HEK293 (cell line): ENCODE measurements at regions not wholly inside any gene's neighbourhood (a gene's known extent, or its start where the extent isn't known, plus 50 kb on each side); places are given as distances from the start of the nearest gene placed in this dataset.

Experiments
- CTCF ChIA-PET: fragments of 350-600 bp; formaldehyde crosslinking; extraction: SDS; loops from one replicate; lab custom pipeline; 2021; ENCODE audit warnings: antibody characterized with exemption; lab: Yijun Ruan, JAX
- POLR2A ChIA-PET: fragments of 300-600 bp; formaldehyde crosslinking; extraction: SDS; loops from one replicate; lab custom pipeline; 2020; ENCODE audit warnings: antibody characterized with exemption, inconsistent platforms; lab: Yijun Ruan, JAX
- H3K27ac ChIP-seq: fragments of 200-500 bp; sonication (Bioruptor generic); 2 replicates; pipeline ENCODE4 v1.5.1; 2014; ENCODE audit warnings: low read depth, low read length, control low read depth, inconsistent platforms; ENCODE audit errors: extremely low read depth
- H3K36me3 ChIP-seq, 2 experiments: fragments of 200-500 bp in 1 of 2; sonication (Bioruptor generic) in 1 of 2; 1 replicate in 1 of 2; 2 replicates in 1 of 2; pipeline ENCODE4 v1.5.1; 2014 to 2017; ENCODE audit warnings: inconsistent platforms in 2 of 2, low read length in 2 of 2; ENCODE audit not compliant: control insufficient read depth in 2 of 2, insufficient read depth in 1 of 2
- H3K4me1 ChIP-seq: fragments of 200-500 bp; sonication (Bioruptor generic); 2 replicates; pipeline ENCODE4 v1.5.1; 2014; ENCODE audit warnings: mild to moderate bottlenecking, low read length, inconsistent platforms; ENCODE audit not compliant: control insufficient read depth, insufficient read depth
- H3K4me3 ChIP-seq: 2 replicates; pipeline ENCODE4 v1.5.1; 2011; ENCODE audit warnings: low read depth, mild to moderate bottlenecking, control low read depth, low read length, moderate library complexity
- H3K9me3 ChIP-seq: fragments of 200-500 bp; sonication (Bioruptor generic); 2 replicates; pipeline ENCODE4 v1.5.1; 2014; ENCODE audit warnings: low read depth, low read length, inconsistent platforms; ENCODE audit not compliant: control insufficient read depth, insufficient read depth
- EGR2 ChIP-seq: fragments of 450-650 bp; formaldehyde crosslinking; IDR thresholded peaks from 2 replicates; pipeline ENCODE4 v1.5.1; 2016; ENCODE audit warnings: low read depth, missing biosample characterization, missing genetic modification characterization
- KLF16 ChIP-seq: fragments of 450-650 bp; formaldehyde crosslinking; IDR thresholded peaks from 2 replicates; pipeline ENCODE4 v1.5.1; 2017; ENCODE audit warnings: missing biosample characterization, missing genetic modification characterization
- SCRT2 ChIP-seq: fragments of 450-650 bp; formaldehyde crosslinking; IDR thresholded peaks from 2 replicates; pipeline ENCODE4 v1.5.1; 2016; ENCODE audit warnings: missing biosample characterization, missing genetic modification characterization
- ZBTB1 ChIP-seq: fragments of 450-650 bp; formaldehyde crosslinking; IDR thresholded peaks from 2 replicates; pipeline ENCODE4 v1.5.1; 2016; ENCODE audit warnings: missing biosample characterization, missing genetic modification characterization
- ZBTB10 ChIP-seq: fragments of 450-650 bp; formaldehyde crosslinking; IDR thresholded peaks from 2 replicates; pipeline ENCODE4 v1.5.1; 2016; ENCODE audit warnings: missing biosample characterization, missing genetic modification characterization
- ZBTB21 ChIP-seq: fragments of 450-650 bp; formaldehyde crosslinking; IDR thresholded peaks from 2 replicates; pipeline ENCODE4 v1.5.1; 2017; ENCODE audit warnings: missing biosample characterization, missing genetic modification characterization
- ZNF146 ChIP-seq: fragments of 450-650 bp; formaldehyde crosslinking; IDR thresholded peaks from 2 replicates; pipeline ENCODE4 v1.5.1; 2016; ENCODE audit warnings: missing biosample characterization, missing genetic modification characterization
- ZNF19 ChIP-seq: fragments of 450-650 bp; formaldehyde crosslinking; IDR thresholded peaks from 2 replicates; pipeline ENCODE4; 2016; ENCODE audit warnings: missing biosample characterization, missing genetic modification characterization, low read depth
- ZNF211 ChIP-seq: fragments of 450-650 bp; formaldehyde crosslinking; IDR thresholded peaks from 2 replicates; pipeline ENCODE4 v1.5.1; 2016; ENCODE audit warnings: low read depth, missing biosample characterization, missing genetic modification characterization
- ZNF221 ChIP-seq: fragments of 450-650 bp; formaldehyde crosslinking; IDR thresholded peaks from 2 replicates; pipeline ENCODE4 v1.5.1; 2017; ENCODE audit warnings: missing biosample characterization, missing genetic modification characterization, borderline replicate concordance
- ZNF280C ChIP-seq: fragments of 450-650 bp; formaldehyde crosslinking; IDR thresholded peaks from 2 replicates; pipeline ENCODE4 v1.5.1; 2016; ENCODE audit warnings: missing biosample characterization, missing genetic modification characterization
- ZNF324 ChIP-seq: fragments of 450-650 bp; formaldehyde crosslinking; IDR thresholded peaks from 2 replicates; pipeline ENCODE4 v1.5.1; 2016; ENCODE audit warnings: missing biosample characterization, missing genetic modification characterization
- ZNF362 ChIP-seq: fragments of 450-650 bp; formaldehyde crosslinking; IDR thresholded peaks from 2 replicates; pipeline ENCODE4 v1.5.1; 2016; ENCODE audit warnings: missing biosample characterization, missing genetic modification characterization
- ZNF398 ChIP-seq: fragments of 450-650 bp; formaldehyde crosslinking; IDR thresholded peaks from 2 replicates; pipeline ENCODE4 v1.5.1; 2017; ENCODE audit warnings: missing biosample characterization, missing genetic modification characterization
- ZNF623 ChIP-seq: fragments of 450-650 bp; formaldehyde crosslinking; IDR thresholded peaks from 2 replicates; pipeline ENCODE4 v1.5.1; 2016; ENCODE audit warnings: missing biosample characterization, missing genetic modification characterization
- ZNF664 ChIP-seq: fragments of 450-650 bp; formaldehyde crosslinking; IDR thresholded peaks from 2 replicates; pipeline ENCODE4 v1.5.1; 2016; ENCODE audit warnings: missing biosample characterization, missing genetic modification characterization
- ZNF747 ChIP-seq: fragments of 450-650 bp; formaldehyde crosslinking; IDR thresholded peaks from 2 replicates; pipeline ENCODE4 v1.5.1; 2016; ENCODE audit warnings: missing biosample characterization, missing genetic modification characterization
- ZNF768 ChIP-seq: fragments of 450-650 bp; formaldehyde crosslinking; IDR thresholded peaks from 2 replicates; pipeline ENCODE4 v1.5.1; 2018; ENCODE audit warnings: missing biosample characterization, mild to moderate bottlenecking, missing genetic modification characterization
- ZNF785 ChIP-seq: fragments of 450-650 bp; formaldehyde crosslinking; IDR thresholded peaks from 2 replicates; pipeline ENCODE4 v1.5.1; 2016; ENCODE audit warnings: missing biosample characterization, missing genetic modification characterization

- CTCF ChIA-PET, result no interaction called here
- H3K4me1 ChIP-seq, result no peaks in the 10 kb centered on the region
- TF ChIP-seq ZNF623 (tag by site-specific recombination) (no peak), ZNF785 (tag by site-specific recombination) (no peak), ZNF362 (no peak), ZBTB1 (tag by site-specific recombination) (no peak), ZNF747 (no peak), ZNF211 (tag by site-specific recombination) (no peak), SCRT2 (tag by site-specific recombination) (no peak), ZNF324 (tag by site-specific recombination) (no peak), ZNF19 (tag by site-specific recombination) (no peak), ZNF664 (tag by site-specific recombination) (no peak), KLF16 (no peak), ZNF221 (tag by site-specific recombination) (no peak), ZNF146 (no peak), ZNF280C (no peak), ZBTB21 (tag by site-specific recombination) (no peak), EGR2 (tag by site-specific recombination) (no peak), ZNF768 (tag by site-specific recombination) (no peak), ZBTB10 (tag by site-specific recombination) (no peak), ZNF398 (no peak)
- H3K27ac ChIP-seq, result no peak overlapping the region
- H3K36me3 ChIP-seq, result no peaks in the 10 kb centered on the region
- no peaks in the 10 kb centered on the region for H3K9me3 ChIP-seq
- POLR2A ChIA-PET, result no interaction called here
- no peak overlapping the region for H3K4me3 ChIP-seq
Measured at GRCh38 chr12:24754690-24755638, 193.9 kb downstream of the BCAT1 start.
